ENCODE measurements at regions not wholly inside any gene's neighbourhood (a gene's known extent, or its start where the extent isn't known, plus 50 kb on each side); places are given as distances from the start of the nearest gene placed in this dataset.
"Not testable (repeated sequence)": the region's sequence is repeated elsewhere in the genome, so short reads cannot be mapped to it uniquely, and the experiment has no call there.

DNA sequence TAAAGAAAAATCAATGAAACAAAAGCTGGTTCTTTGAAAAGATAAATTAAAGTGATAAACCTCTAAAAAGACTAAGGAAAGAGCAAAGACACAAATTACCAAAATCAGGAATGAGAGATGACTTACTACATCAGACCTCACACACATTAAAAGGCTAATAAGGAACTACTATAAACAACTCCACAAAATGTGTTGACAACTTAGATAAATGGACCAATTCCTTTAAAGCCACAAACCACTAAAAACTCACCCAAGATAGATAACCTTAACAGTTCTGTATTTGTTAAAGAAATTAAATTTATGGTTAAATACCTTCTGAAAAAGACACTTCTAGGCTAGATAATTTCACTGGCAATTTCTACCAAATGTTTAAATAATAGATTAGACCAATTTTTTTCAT lies 170.4 kb downstream of the SMAD6 start:
- no peak for TF ChIP-seq JUNB (IDR thresholded peaks at IDR 0.05)
- TF ChIP-seq, protein P1, sequence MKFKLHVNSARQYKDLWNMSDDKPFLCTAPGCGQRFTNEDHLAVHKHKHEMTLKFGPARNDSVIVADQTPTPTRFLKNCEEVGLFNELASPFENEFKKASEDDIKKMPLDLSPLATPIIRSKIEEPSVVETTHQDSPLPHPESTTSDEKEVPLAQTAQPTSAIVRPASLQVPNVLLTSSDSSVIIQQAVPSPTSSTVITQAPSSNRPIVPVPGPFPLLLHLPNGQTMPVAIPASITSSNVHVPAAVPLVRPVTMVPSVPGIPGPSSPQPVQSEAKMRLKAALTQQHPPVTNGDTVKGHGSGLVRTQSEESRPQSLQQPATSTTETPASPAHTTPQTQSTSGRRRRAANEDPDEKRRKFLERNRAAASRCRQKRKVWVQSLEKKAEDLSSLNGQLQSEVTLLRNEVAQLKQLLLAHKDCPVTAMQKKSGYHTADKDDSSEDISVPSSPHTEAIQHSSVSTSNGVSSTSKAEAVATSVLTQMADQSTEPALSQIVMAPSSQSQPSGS (IDR thresholded peaks at IDR 0.05; ENCODE audit: low read length), result no peak
- TF ChIP-seq CEBPB (IDR thresholded peaks at IDR 0.05; ENCODE audit: borderline replicate concordance in 1 of 2, low read depth in 2 of 2, low read length in 2 of 2), result no peak
- no peak for TF ChIP-seq SMAD5 (IDR thresholded peaks at IDR 0.05; ENCODE audit: low read depth)
- no peak for TF ChIP-seq IRF4 (IDR thresholded peaks at IDR 0.05; ENCODE audit: low read depth, low read length)
- TF ChIP-seq EZH2 (IDR thresholded peaks at IDR 0.05; ENCODE audit: borderline replicate concordance, control insufficient read depth, low read depth, low read length), result no peak
- TF ChIP-seq, protein P2, sequence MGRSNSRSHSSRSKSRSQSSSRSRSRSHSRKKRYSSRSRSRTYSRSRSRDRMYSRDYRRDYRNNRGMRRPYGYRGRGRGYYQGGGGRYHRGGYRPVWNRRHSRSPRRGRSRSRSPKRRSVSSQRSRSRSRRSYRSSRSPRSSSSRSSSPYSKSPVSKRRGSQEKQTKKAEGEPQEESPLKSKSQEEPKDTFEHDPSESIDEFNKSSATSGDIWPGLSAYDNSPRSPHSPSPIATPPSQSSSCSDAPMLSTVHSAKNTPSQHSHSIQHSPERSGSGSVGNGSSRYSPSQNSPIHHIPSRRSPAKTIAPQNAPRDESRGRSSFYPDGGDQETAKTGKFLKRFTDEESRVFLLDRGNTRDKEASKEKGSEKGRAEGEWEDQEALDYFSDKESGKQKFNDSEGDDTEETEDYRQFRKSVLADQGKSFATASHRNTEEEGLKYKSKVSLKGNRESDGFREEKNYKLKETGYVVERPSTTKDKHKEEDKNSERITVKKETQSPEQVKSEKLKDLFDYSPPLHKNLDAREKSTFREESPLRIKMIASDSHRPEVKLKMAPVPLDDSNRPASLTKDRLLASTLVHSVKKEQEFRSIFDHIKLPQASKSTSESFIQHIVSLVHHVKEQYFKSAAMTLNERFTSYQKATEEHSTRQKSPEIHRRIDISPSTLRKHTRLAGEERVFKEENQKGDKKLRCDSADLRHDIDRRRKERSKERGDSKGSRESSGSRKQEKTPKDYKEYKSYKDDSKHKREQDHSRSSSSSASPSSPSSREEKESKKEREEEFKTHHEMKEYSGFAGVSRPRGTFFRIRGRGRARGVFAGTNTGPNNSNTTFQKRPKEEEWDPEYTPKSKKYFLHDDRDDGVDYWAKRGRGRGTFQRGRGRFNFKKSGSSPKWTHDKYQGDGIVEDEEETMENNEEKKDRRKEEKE (IDR thresholded peaks at IDR 0.05), result no peak
- TF ChIP-seq CREB1 (IDR thresholded peaks at IDR 0.05; ENCODE audit: low read depth), result no peak
- Histone ChIP-seq H3K4me1 (ENCODE audit: control insufficient read depth, insufficient read depth, low read length) (peaks cover 3% of the 10 kb centered on the region; the same call in 1 of the 2 replicates), H3K27ac (ENCODE audit: control insufficient read depth, insufficient read depth) (no peak overlapping the region), H3K36me3 (ENCODE audit: control insufficient read depth in 2 of 2, insufficient read depth in 2 of 2, low read length in 1 of 2) (no peaks in the 10 kb centered on the region), H3K9ac (ENCODE audit: control insufficient read depth, insufficient read depth, low read length) (no peak overlapping the region), H3K4me2 (ENCODE audit: control insufficient read depth, insufficient read depth) (no peak overlapping the region), H3K27me3 (replicated peaks in 1 of 2; ENCODE audit: control insufficient read depth in 2 of 2, insufficient read depth in 2 of 2, low read length in 1 of 2) (no peaks in the 10 kb centered on the region; a peak in 2 of 4 replicates), H2AFZ (ENCODE audit: control insufficient read depth, low read depth, low read length) (no peak overlapping the region), H3K9me3 (replicated peaks; ENCODE audit: control insufficient read depth, insufficient read depth, low read length) (no peaks in the 10 kb centered on the region), H4K20me1 (ENCODE audit: control insufficient read depth, insufficient read depth) (no peaks in the 10 kb centered on the region), H3K79me2 (ENCODE audit: control insufficient read depth, insufficient read depth, low read length) (no peaks in the 10 kb centered on the region), H3K4me3 (no peak overlapping the region)
- ATAC-seq (no peak), FAIRE-seq (no peak), DNase-seq (ENCODE audit: low read depth, low spot score) (no peak)
- in situ Hi-C loops (cut with MboI) (no loop called here), intact Hi-C loops (cut with micrococcal nuclease; ENCODE audit: unreplicated experiment) (no loop called here)
- BruUV-seq (replicated peaks), result no TSS peak
- SMC1A ChIA-PET (ENCODE audit: uncharacterized antibody, unreplicated experiment), result no interaction called here
- RAD21 ChIA-PET (ENCODE audit: unreplicated experiment), result no interaction called here
- POLR2A ChIA-PET, result no interaction called here
- CTCF ChIA-PET, result interaction anchor here (0.7 to 1.7 kb wide), 4 partner anchors 10 to 21 kb away, joined by 3 to 5 read pairs (median 4); no protein-coding TSS in a partner anchor

DNA sequence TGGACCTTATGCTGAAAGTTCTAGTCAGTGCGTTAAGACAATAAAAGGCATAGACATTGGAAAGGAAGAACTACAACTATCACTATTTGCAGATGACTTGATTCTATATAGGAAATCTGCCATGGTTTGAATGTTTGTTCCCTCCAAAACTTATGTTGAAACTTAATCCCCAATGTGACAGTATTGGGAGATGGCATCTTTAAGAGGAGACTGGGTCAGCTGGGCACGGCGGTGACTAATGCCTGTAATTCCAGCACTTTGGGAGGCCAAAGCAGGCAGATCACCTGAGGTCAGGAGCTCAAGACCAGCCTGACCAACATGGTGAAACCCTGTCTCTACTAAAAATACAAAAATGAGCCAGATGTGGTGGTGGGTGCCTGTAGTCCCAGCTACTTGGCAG lies 171.3 kb downstream of the SMAD6 start:
- H3K4me2 ChIP-seq (ENCODE audit: control insufficient read depth, insufficient read depth); POLR2A ChIA-PET; H3K36me3 ChIP-seq (ENCODE audit: control insufficient read depth in 2 of 2, insufficient read depth in 2 of 2, low read length in 1 of 2); BruUV-seq (replicated peaks); H3K4me3 ChIP-seq; H2AFZ ChIP-seq (ENCODE audit: control insufficient read depth, low read depth, low read length); intact Hi-C loops (cut with micrococcal nuclease; ENCODE audit: unreplicated experiment); H3K79me2 ChIP-seq (ENCODE audit: control insufficient read depth, insufficient read depth, low read length); H3K9me3 ChIP-seq (replicated peaks; ENCODE audit: control insufficient read depth, insufficient read depth, low read length); H4K20me1 ChIP-seq (ENCODE audit: control insufficient read depth, insufficient read depth); H3K27ac ChIP-seq (ENCODE audit: control insufficient read depth, insufficient read depth); ATAC-seq; SMC1A ChIA-PET (ENCODE audit: uncharacterized antibody, unreplicated experiment); H3K4me1 ChIP-seq (ENCODE audit: control insufficient read depth, insufficient read depth, low read length); in situ Hi-C loops (cut with MboI); H3K9ac ChIP-seq (ENCODE audit: control insufficient read depth, insufficient read depth, low read length); RAD21 ChIA-PET (ENCODE audit: unreplicated experiment); H3K27me3 ChIP-seq (replicated peaks in 1 of 2; ENCODE audit: control insufficient read depth in 2 of 2, insufficient read depth in 2 of 2, low read length in 1 of 2); FAIRE-seq; DNase-seq (ENCODE audit: low read depth, low spot score): not testable (repeated sequence)
- CTCF ChIA-PET, result interaction anchor here (1.7 kb wide), 1 partner anchor 11 kb away, joined by 5 read pairs; no protein-coding TSS in a partner anchor
- 91% methylated on average over 3 of the region's 3 CpGs for WGBS (ENCODE audit: insufficient coverage, insufficient replicate concordance, low lambda C conversion rate, missing lambda C conversion rate)
